DMS53 treated with DMSO at 0.1 percent for 48 hours (cell line): ENCODE measurements at regions not wholly inside any gene's neighbourhood (a gene's known extent, or its start where the extent isn't known, plus 50 kb on each side); places are given as distances from the start of the nearest gene placed in this dataset.

ENCODE experiments used
- DNase-seq: peaks from one replicate; lab custom pipeline; 2025; ENCODE audit not compliant: unreplicated experiment; lab: John Stamatoyannopoulos, UW

DNA sequence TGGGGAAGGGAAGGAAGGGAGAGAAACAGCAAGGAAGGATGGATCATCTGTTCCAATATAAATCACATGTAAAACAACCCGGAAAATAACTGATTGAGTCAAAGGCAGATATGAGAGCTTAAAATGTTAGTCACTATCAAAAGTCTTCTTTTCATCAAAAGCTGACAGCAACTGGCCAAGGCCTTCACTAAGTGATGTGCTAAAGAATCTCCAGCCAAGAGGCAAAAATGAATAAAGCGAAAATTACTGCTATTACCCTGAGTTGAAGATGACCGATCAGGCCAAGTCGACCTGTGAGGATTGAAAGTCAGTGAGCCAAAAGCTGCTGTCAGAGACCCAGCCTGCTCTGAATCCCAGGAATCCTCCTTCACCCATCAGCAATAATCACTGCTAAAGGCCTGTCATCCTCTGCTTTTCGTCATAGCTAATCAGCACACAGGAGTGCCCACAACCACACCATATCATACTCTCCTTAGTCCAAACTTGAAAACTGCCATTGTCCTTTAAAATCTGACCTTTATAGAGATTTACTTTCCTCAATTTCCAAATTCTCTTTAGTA lies 736.9 kb downstream of the TLE1 start:
- DNase-seq = no peak

DNA sequence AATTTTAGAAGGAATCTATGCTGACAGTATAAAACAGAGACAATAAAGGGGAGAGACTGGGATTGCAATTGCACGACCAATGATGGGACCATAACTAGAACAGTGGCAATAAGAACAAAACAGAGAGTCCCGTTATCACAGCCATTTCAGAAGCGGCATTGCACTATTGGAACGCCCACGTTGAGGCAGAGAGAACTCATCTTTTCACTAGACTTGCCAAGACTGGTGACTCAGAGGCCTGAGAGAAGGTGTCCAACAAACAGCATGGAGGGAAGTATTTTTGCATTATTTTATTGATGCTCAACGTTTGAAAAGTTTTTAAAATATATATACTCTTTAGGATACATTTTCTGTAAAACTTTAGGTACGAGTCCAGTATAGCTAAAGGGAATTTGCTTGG lies 737.7 kb downstream of the TLE1 start:
- DNase-seq = no peak

DNA sequence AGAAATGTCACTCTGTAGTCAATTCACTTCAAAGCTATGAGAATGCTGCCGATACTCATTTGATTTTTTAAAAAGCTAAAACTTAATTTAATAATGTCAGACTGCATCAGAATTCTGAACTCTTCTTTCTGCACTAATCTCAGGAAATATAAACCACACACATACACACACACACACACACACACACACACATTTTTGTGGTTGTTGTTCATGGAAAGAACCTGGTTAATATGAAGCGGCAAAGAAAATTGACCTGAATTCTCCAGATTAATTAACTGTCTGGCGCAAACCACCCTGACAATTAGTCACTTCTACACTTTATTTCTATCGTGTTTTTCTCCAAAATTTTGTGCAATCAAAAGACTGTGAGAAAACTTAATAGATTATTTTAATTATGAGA lies 740.5 kb downstream of the TLE1 start:
- DNase-seq = no peak

DNA sequence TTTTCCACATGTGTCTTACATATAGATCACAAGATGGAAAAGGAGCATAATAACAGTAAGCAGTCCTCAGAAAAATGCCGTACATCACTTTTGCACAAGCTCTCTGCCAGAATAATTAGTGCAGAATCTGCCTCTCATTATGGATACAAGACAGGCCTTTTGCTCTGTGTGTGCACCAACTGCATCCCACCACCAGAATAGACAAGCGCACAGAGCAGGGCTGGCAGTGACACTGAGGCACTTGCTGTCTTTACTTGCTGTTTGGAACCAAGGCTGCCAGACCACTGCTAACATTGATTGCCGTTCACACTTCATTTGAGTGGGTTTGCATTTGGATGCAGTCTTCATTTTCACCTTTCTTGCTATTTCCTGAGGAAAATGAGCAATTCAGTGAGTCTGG lies 741.3 kb downstream of the TLE1 start:
- DNase-seq = no peak

DNA sequence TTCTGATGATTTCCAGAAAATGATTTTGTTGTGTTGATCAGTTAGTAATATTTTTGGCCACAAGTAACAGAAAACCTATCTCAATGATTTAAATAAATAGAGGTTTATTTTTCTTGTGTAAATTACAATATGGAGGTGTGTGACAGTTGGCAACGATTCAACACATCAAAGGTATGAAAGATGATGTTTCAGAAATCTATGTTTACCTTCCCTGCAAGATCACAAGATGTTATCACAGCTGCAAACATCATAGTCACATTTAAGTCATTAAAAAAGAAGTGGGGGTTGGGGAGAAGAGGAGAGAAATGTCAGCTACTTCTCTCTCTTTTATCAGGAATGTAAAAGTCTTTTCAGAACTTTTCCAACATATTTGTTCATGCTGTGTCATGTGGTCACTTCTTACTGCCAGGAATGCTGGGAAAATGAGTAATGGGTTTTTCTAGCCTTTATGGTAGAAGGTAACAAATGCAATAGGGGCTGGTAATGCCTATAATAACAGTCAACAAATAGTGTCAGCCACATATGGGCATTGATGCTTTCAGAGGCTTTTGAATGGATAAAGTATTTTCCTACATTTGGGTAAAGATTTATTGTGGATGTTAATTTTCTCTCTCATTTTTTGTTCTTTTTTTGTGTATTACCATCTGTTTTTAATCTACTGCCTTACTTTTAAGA lies 742.7 kb downstream of the TLE1 start:
- peak; percentile 63 for DNase-seq

DNA sequence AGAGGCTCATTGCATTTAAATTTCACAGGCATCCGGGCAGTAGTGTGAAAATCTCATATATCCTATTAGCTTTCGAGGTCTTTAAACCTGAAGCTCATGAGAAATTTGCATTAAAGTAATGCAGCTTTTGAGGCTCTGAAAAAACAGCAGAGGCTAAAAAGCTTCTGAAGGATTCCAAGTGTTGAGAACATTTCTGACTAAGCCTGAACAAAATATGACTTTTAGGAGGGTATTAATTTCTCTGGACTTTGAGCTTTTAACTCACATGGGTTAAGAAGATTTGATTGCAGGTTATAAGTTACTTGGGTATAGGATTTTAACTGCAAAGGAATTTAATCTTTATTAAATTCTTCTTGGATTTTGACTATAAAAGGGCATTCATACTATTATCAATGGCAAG lies 743.9 kb downstream of the TLE1 start:
- DNase-seq = no peak

DNA sequence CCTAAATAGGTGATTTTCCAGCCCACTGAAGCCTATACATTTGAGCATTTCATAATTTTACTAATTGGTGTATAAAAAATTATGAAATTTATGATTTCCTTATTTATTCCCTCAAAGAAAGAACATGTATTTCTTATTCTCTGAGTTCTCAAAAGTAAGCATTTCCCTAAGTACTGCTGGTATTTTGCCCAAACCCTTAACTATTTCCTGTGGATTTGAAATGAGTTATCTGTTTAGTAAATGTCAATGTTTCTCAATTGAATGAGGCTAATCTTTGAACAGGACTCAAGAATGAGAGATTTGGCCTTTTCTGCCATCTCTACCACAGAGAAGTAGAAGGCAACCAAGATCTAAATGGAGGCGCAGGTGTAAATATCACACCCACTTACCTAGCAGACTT lies 751.7 kb downstream of the TLE1 start:
- no peak for DNase-seq

DNA sequence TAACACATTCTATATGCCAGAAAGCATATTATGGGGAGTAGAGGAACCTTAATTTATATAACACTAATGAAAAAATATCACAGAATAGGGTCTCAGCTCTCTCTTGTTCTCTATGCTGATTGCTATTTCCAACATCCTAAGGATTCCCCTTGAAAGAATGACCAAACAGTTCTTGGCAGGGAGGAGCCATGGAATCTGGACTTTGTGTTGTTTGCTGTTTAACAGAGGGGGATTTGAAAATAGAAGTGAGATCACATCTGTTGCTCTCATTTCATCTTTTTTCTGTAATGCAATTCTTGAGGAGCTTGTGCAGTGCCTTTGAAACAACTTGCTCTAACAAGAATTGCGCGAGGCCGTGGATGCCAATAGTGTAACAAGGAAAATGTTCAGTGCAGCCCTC lies 755.3 kb downstream of the TLE1 start:
- no peak for DNase-seq

DNA sequence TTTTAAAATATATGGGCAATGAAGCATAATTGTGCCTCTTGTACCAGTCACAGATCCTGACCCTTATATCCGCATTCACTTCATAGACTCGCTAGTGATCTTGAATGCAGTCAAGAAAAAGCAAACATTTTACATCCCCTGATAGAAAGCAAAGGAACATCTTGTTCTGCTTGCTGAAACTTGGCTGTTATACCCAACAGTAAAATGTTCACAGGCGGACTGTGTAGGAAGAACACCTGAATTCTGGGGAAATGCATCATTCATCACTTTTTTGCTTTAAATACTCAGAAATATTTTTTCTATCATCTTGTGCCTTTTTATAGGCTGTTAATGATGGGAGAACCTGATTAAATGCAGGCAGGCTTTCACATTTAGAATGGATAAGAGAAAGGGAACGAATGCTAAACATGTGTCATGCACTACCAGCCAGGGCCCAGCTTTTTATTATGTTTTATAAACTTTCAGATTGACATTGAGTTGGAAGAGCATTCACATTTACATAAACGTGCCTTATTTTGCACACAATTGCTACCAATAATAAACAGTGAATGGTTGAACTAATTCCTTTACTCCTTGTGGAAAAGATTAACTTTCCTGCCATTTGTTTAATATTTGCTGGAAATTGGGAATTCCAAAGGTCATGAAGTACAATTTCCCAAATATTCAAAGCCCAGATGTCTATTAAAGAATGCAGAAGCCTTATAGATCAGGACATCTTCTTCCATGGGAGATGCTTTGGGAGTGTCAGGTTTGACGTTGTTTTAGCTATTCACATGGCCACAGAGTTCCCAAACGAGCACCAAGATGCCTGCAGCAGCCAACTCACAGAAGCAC lies 756.2 kb downstream of the TLE1 start:
- DNase-seq = no peak

DNA sequence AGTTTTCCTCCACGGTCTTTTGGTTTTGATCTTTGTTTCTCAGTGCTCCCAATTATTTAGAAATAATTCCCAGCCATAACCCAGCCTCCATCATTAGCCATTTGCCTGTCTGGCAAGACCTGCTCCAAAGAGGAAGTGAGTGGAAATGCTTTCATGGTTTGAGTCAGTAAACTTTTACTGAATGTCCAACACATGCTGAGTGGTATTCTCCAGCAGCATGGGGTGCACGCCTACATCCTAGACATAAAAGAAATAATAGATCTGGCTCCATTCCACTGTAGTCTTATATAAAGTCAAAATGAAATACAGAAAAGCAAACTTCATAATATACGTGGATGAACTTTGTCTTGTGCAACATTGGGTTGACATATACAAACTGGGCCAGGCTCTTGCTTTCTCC lies 757.2 kb downstream of the TLE1 start:
- DNase-seq = no peak

DNA sequence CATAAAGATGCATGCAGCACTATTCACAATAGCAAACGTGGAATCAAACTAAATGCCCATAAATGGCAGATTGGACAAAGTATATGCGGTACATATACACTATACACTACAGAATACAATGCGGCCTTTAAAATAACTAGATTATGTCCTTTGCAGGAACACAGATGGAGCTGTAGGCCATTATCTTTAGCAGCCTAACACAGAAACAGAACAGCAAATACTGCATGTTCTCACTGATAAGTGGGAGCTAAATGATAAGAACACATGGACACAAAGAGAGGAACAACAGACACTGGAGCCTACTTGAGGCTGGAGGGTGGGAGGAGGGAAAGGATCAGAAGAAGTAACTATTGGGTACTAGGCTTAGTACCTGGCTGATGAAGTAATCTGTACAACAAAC lies 758.2 kb downstream of the TLE1 start:
- no peak for DNase-seq

DNA sequence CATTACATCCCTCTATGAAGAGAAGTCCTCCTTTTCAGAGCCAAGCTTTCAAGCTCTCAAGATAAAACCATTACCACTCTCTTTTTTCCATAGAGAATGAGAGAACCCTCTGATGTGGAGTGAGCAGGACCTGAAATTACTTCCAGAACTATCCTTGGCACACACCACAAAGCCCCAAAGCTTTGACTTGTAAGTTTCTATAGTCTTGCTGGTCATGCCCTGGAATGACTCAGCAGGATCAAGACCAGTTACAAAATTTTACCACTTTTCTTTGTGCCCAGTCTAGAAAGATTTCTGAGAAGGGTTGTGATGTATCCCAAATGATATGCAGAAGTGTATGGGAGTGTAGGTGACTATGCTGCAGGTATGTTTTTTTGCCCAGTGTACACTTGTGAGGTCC lies 760.6 kb downstream of the TLE1 start:
- DNase-seq = no peak

DNA sequence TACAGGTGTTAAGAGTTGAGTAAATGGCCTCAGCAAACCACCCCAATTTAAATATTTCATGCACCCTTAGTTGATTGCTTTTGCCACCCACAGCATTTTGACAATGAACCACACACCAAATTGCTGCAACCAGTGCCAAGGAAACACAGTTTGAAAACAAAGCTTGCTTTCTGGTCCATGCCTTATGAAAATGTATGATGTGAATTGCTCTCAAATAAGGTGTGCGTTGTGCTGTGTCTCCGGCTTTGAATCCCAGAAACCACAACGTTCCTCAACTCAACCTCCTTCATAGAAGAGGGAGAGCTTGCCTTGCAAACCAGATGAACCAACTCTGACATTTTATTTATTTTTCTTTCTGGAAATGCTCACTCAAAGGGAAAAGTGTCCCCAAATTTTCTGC lies 762.7 kb downstream of the TLE1 start:
- DNase-seq = no peak

DNA sequence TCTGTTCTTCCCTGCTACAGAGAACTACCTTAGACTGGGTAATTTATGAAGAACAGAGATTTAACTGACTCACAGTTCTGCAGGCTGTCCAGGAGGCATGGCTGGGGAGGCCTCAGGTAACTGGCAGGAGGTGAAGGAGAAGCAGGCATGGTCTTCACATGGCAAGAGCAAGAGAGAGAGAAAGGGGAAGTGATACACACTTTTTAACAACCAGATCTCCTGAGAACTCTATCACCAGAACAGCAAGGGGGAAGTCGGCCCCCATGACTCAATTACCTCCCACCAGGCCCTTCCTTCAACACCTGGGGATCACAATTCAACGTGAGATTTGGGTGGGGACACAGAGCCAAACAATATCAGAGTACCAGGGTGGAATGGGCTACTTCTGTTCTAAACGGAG lies 766.8 kb downstream of the TLE1 start:
- DNase-seq = no peak

DNA sequence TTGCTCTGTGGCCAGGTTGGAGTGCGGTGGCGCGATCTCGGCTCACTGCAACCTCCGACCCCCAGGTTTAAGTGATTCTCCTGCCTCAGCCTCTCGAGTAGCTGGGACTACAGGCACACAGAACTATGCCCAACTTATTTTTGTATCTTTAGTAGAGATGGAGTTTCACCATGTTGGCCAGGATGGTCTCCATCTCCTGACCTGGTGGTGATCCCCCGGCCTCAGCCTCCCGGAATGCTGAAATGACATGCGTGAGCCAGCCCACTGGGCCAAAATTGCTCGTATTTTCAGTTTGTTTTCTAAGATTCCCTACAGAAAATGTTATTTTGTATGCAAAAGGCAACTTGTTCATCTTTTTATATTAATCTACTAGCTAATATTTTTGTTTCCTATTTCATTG lies 782.6 kb downstream of the TLE1 start:
- no peak for DNase-seq

DNA sequence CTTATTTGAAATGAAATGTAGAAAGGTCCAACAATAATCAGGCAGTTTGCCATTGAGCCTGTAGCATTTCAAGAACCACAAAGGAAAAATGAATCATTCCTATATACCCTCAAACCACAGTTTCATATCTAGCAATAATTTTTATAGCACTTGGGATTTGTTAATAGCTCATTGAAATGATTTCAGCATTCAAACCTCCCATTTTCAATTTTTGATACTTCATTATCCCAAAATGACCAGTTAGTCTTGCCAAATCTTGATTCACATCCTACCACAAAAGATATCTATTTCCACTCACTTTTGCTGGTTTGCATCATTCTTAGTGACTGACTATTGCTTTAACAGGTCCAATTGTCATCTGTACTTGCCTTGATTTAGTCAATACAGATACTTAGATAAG lies 790.1 kb downstream of the TLE1 start:
- DNase-seq = no peak

DNA sequence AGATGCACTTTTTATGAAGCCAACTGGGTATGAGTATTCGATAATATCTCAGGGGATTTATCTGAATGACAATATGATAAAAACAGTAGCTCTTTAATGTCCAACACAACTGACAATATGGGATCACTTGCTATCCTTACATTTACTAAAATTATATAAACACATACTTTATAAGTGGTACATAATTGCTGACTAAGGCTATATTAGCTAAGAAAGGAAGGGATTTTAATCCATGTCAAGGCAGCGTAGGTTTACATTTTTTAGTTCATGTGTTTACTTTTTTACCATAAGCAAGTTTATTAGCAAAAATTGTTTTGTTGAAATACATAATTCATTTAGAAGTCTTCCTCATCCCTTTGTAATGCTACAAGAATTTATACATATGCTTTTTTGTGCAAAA lies 796.2 kb downstream of the TLE1 start:
- DNase-seq = no peak

DNA sequence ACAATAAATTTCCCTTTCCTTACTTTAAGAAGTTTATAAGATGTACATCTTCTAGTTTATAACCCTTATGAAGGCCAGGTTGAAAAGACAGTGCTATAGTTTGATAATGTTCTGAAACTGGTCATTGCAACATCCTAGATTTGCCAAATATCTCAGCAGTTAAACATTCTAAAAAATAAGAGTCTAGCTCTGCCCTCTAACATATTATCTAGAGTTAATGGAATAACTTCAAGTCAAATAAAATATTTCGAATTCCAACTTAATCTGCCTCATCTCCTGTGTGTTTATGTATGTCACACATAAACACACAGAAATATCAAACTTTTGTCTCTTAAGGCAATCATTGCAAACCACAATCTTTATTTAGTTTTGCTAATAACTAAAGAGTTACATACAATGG lies 796.6 kb downstream of the TLE1 start:
- DNase-seq = no peak

DNA sequence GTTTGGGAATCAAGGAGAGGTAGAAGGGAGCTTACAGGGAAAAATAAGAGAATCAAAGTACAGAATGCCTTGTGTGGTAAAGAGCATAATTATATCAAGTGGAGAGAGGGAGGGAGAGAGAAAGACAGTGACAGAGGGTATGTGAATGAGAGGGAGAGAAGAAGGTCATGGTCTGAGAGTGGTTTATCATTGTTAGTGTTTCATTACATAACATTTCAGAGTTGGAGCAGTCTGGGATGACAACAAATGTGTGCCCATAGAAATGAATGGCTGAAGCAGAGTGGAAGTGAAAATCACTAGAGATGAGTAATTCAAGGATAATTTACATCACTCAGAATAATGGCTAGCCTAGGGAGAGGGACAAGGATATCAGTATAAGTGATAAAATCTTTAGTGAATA lies 799.2 kb downstream of the TLE1 start:
- no peak for DNase-seq

DNA sequence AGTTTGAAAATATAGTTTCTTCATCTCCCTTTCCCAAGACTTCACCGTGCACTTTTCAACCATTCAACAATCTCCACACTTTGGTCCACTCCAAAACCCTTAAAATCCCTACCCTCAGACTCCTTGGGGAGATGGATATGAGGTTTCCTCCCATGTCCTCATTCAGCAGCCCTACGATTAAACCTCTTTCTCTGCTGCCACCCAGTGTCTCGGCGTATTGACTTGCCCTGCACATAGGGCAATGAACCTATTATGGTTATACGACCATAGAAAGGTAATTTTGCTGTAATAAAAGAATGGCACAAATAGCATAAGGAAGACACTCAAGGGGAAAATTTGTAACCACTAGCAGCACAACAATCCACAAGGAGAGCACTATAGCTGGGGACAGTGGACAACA lies 803.5 kb downstream of the TLE1 start:
- DNase-seq = peak; percentile 23

DNA sequence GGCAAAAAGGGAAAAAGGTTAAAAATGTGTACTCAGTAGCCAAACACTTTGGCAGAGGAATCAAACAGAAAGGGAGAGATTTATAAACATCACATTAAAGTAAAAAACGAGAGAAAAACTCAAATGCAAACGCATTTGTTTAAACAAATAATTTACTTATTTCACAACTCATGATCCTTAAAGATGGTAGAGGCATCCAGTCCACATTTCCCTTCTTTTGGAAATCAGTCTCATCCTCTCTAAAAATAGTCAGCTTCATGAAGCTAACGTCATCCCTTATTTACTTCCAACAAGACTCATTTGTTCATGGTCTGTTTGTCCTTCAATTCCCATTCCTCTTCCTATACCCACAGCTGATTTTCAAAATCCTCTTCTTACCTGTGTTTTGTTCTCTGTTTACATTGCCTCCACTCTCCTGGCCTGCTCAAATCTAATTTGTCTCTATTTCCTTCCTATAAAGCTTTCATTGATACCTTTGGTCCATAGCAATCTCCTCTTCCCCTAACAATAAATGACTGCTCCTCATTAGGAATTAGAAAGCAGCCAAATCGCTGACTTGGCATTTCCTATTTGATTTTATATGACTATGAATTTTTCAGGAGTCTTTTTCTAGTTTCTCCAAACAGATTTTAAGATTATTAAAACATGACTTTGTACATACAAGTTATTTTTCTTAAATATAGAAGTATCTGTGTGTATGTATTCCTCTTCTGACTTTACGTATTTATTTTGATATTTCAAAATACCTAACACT lies 805.3 kb downstream of the TLE1 start:
- peak; percentile 66 for DNase-seq

DNA sequence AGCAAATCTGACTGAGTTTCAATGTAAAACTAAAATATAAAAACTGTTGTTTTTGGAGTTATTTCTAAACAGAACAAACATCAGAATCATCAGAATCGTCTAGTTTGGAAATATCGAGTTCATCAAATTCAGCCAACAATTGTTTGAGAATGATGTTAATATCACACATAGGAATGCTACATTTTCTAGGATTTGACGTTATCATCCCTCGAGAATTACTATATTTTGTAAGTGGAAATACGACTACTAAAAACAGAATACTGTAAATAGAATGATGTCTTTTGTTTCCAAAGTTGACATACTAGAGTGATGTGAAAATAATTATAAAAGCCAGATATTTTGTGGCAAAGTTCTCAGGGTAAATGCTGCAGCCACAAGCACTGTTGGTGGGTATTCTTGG lies 805.9 kb downstream of the TLE1 start:
- no peak for DNase-seq
